Renal cortex interstitium (tissue), 11 donors: ENCODE measurements at regions not wholly inside any gene's neighbourhood (a gene's known extent, or its start where the extent isn't known, plus 50 kb on each side); places are given as distances from the start of the nearest gene placed in this dataset.

Source experiments
- DNase-seq, 11 donors: peaks; one replicate each; pipeline ENCODE4 v3.0.0-alpha.2; 2013; ENCODE audit warnings: low read depth in 9 of 11, low spot score in 4 of 11; ENCODE audit errors: extremely low read depth in 1 of 11

- DNase-seq, result no peak
These were observed 84.3 kb upstream of the NEO1 start for GRCh38 chr15:72967811-72968530.

- DNase-seq, result no peak
These were observed 84.9 kb upstream of the NEO1 start for GRCh38 chr15:72967397-72967796.

- no peak for DNase-seq
These were observed 85.6 kb upstream of the NEO1 start for GRCh38 chr15:72966641-72967040.

GRCh38 chr15:72965671-72966070, 86.6 kb upstream of the NEO1 start:
- DNase-seq, result no peak

GRCh38 chr15:72964542-72964941, 87.7 kb upstream of the NEO1 start:
- DNase-seq, result no peak

GRCh38 chr15:72964135-72964534, 88.1 kb upstream of the NEO1 start:
- DNase-seq, result no peak

GRCh38 chr15:72962054-72962702, 90.1 kb upstream of the NEO1 start:
- DNase-seq, result no peak

GRCh38 chr15:72961346-72961745, 90.9 kb upstream of the NEO1 start:
- DNase-seq, result no peak

- no peak for DNase-seq
These were observed 93.6 kb upstream of the NEO1 start for GRCh38 chr15:72958634-72959033.

- no peak for DNase-seq
These were observed 99.0 kb upstream of the NEO1 start for GRCh38 chr15:72953306-72953705.

GRCh38 chr15:72952151-72952550, 100.1 kb upstream of the NEO1 start:
- DNase-seq, result no peak

- no peak for DNase-seq
These were observed 103.6 kb upstream of the NEO1 start for GRCh38 chr15:72948662-72949061.

- no peak for DNase-seq
These were observed 104.6 kb upstream of the NEO1 start for GRCh38 chr15:72947709-72948108.

- DNase-seq, result no peak
These were observed 107.7 kb upstream of the NEO1 start for GRCh38 chr15:72944565-72944964.

- no peak for DNase-seq
These were observed 112.0 kb upstream of the NEO1 start for GRCh38 chr15:72940229-72940622.

GRCh38 chr15:72939514-72940228, 112.6 kb upstream of the NEO1 start:
- DNase-seq, result no peak

- no peak for DNase-seq
These were observed 115.3 kb upstream of the NEO1 start for GRCh38 chr15:72936691-72937679.

- no peak for DNase-seq
These were observed 116.0 kb upstream of the NEO1 start for GRCh38 chr15:72936237-72936636.

GRCh38 chr15:72935521-72935920, 116.7 kb upstream of the NEO1 start:
- no peak for DNase-seq
